GM18507 (cell line): ENCODE measurements at regions not wholly inside any gene's neighbourhood (a gene's known extent, or its start where the extent isn't known, plus 50 kb on each side); places are given as distances from the start of the nearest gene placed in this dataset.

ENCODE experiments used
- DNase-seq: peaks from one replicate; pipeline ENCODE4 v3.0.0; 2011; ENCODE audit warnings: low read depth; ENCODE audit not compliant: insufficient read length; ENCODE audit errors: extremely low spot score
- FAIRE-seq: peaks from 2 replicates; lab custom pipeline; 2011; peaks lifted over from hg19 to GRCh38; lab: Jason Lieb, UNC

DNA sequence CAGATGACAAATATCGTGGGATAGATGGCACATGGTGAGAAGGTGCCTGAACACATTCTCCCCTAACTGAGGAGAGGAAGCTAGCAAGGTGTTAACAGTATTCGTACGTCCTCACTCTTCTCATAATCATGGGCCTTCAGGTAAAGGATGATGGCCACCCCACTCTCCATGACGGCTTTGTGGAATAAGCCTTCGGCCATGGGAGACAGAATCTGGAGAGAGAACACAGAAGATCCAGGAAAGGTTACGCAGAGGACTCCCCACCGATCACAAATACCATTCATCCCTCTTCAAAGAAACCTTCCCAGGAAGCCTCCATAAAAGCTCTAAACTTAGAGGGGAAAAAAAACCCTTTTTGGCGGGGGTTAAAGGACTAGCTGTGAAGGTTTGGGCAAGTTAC is 189.9 kb downstream of the BCR start:
- no peak for DNase-seq
- no peak for FAIRE-seq

- no peak for FAIRE-seq
- no peak for DNase-seq
These were observed 188.9 kb downstream of the BCR start for GRCh38 chr22:23369054-23369685.
